ENCODE measurements at regions not wholly inside any gene's neighbourhood (a gene's known extent, or its start where the extent isn't known, plus 50 kb on each side); places are given as distances from the start of the nearest gene placed in this dataset.
A peak's percentile ranks its signal among the peaks of the same experiment; 100 is the strongest.

- no peak for TF ChIP-seq CTCF (conservative IDR thresholded peaks at IDR 0.05; ENCODE audit: low read length)
- no peak overlapping the region for H3K4me3 ChIP-seq (ENCODE audit: low read length)
- DNase-seq (ENCODE audit: low read depth), result no peak
These were observed 248.6 kb downstream of the NDUFA10 start for GRCh38 chr2:239776436-239777005.

- no peak overlapping the region for H3K4me3 ChIP-seq (ENCODE audit: low read length)
- peak; percentile 36 for DNase-seq (ENCODE audit: low read depth)
These were observed 249.3 kb downstream of the NDUFA10 start for GRCh38 chr2:239775623-239776435.

DNA sequence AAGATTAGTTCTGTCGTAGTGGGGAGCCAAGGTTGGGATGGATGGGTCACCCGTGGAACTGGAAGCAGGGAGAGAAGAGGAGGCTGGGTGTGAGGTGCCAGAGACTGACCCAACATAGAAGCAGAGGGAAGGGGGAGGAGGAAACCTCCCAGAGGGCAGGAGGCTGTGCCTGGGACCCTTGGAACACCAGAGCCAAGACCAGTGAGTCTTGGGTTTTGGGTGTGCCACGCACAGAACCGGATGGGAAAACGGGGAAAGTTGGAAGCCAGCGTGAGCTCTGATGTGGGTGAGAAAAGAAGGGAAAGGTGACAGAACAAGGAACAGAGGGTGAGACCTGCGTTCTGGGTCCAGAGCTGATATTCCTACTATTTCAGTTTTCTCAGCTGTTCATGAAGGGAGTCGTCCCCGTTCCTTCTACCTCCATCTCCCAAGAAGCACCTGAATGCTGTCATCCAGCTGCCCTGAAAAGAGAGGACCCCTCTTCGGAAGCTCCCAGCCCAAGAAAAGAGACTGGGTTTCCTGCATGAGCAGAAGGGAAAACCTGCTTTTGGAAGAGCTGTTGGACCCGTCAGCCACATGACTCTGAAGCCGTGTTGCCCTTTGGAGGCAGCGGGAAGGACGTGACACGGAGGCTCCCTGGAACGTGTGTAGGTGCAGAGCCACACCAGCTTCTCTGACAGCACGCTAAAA is 250.1 kb downstream of the NDUFA10 start:
- DNase-seq (ENCODE audit: low read depth), result no peak
- H3K4me3 ChIP-seq (ENCODE audit: low read length), result no peak overlapping the region
- no peak for TF ChIP-seq CTCF (conservative IDR thresholded peaks at IDR 0.05; ENCODE audit: low read length)

More at GRCh38 chr2:239775623-239776435, 249.3 kb downstream of the NDUFA10 start:
- TF ChIP-seq CTCF (conservative IDR thresholded peaks at IDR 0.05; ENCODE audit: low read length), result peak; percentile 2; the same call in 1 of the 2 replicates

GRCh38 chr2:239774142-239774462 is 251.0 kb downstream of the NDUFA10 start:
- no peak for DNase-seq (ENCODE audit: low read depth)
- TF ChIP-seq CTCF (conservative IDR thresholded peaks at IDR 0.05; ENCODE audit: low read length), result no peak
- H3K4me3 ChIP-seq (ENCODE audit: low read length), result no peak overlapping the region

- TF ChIP-seq CTCF (conservative IDR thresholded peaks at IDR 0.05; ENCODE audit: low read length), result no peak
- DNase-seq (ENCODE audit: low read depth), result no peak
These were observed 251.7 kb downstream of the NDUFA10 start for GRCh38 chr2:239773228-239774141.

GRCh38 chr2:239772721-239773120 is 252.4 kb downstream of the NDUFA10 start:
- no peak for TF ChIP-seq CTCF (conservative IDR thresholded peaks at IDR 0.05; ENCODE audit: low read length)
- no peak overlapping the region for H3K4me3 ChIP-seq (ENCODE audit: low read length)
- DNase-seq (ENCODE audit: low read depth), result no peak

More at GRCh38 chr2:239773228-239774141, 251.7 kb downstream of the NDUFA10 start:
- no peak overlapping the region for H3K4me3 ChIP-seq (ENCODE audit: low read length)
